NCI-H1436 (cell line): ENCODE measurements at regions not wholly inside any gene's neighbourhood (a gene's known extent, or its start where the extent isn't known, plus 50 kb on each side); places are given as distances from the start of the nearest gene placed in this dataset.

Experiments used
- DNase-seq: peaks from one replicate; lab custom pipeline; 2025; lab: John Stamatoyannopoulos, UW

DNA sequence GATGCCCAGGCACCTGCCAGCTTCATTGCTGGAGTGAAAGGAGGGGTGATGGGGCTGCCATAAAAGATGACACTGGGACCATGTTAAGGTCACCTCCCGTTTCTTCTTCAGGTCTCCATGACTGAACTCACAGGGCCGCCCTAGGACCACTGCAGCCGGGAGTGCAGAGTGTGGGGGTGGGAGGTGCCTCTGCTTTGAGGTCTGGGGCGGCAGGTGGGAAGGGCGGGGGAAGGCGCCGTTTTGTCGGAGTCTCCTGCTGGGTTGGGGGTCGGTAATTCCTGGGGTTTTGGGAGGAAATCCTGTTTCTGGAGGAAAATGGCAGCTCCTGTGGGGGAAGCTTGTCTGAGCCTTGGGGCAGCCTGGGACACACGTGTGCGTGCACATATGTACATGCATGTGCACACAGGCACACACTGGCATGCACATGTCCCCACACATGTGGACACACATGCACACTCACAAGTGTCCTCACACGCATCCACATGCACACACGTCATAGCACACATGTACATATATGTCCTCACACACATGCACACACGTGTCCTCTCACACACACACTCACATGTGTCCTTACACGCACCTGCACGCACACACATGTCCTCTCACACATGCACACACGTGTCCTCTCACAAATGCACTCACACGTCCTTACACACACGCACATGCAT, 990.9 kb downstream of the BRD1 start:
- DNase-seq: no peak

- DNase-seq: no peak
These were observed 991.6 kb downstream of the BRD1 start for GRCh38 chr22:48835857-48836672.

GRCh38 chr22:48835364-48835763, 992.3 kb downstream of the BRD1 start:
- DNase-seq: no peak

GRCh38 chr22:48834404-48834803, 993.3 kb downstream of the BRD1 start:
- no peak for DNase-seq

GRCh38 chr22:48832592-48832991, 995.1 kb downstream of the BRD1 start:
- no peak for DNase-seq

DNA sequence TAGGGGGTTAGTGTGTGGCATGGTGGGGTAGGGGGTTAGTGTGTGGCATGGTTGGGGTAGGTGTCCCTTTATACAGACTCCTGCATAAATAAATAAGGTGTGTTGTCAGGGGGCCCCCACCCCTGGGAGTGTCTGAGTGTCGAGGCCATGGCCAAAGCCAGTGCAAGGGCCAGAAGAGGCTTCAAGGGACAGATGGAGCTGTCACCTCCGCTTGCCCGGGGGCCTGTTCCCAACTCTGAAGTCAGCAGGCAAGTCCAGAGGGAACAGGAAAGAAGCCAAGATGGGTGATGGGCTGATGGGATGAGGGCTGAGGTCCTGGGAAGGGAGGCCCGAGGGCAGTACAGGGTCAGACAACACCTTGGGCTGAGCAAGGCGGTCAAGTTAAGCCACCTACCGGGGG, 997.8 kb downstream of the BRD1 start:
- no peak for DNase-seq

DNA sequence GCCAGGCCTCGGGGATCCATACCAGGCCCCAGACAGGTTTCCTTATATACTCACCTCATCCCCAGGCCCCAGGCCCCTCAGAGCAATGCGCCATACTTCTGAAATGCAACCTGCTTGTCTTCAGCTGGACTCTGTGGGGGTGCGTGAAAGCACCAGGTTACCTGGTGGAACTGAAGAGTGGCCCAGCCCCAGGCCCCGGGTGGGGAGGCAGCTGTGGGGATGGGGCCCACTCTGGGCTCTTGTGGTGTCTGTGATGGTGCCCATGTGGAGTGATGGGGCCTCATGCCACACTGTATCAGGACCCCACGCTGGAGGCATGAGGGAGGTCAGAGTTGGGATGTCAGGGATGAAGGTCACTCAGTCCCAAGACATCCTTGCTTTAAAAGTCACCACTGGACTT, 999.0 kb downstream of the BRD1 start:
- DNase-seq: no peak

GRCh38 chr22:48827904-48828555, 999.6 kb downstream of the BRD1 start:
- no peak for DNase-seq

- DNase-seq: no peak
These were observed 1000.3 kb downstream of the BRD1 start for GRCh38 chr22:48827268-48827846.

- no peak for DNase-seq
These were observed 1001.1 kb downstream of the BRD1 start for GRCh38 chr22:48826546-48826945.

- DNase-seq: no peak
These were observed 1001.7 kb downstream of the BRD1 start for GRCh38 chr22:48825802-48826520.

- peak; percentile 43 for DNase-seq
These were observed 1002.7 kb downstream of the BRD1 start for GRCh38 chr22:48824712-48825651.

DNA sequence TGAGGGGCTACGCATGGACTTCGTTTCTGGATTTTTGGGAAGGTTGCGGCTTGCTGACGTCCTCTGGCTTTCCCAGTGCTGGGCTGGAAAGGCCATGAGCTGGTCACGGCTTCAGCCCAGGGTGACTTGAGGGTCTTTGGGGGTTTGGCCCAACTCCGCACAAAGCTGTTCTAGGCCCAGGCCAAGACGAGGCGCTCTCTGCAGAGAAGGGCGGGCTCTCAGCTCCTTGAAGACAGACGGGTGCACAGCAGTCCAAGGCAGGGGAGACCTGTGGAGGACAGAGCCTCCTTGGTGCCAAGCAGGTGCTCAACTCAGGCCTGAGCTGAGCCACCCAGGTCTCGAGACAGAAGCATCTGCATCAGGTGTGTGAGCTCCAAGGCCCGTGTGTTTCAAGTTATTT, 1003.7 kb downstream of the BRD1 start:
- no peak for DNase-seq

DNA sequence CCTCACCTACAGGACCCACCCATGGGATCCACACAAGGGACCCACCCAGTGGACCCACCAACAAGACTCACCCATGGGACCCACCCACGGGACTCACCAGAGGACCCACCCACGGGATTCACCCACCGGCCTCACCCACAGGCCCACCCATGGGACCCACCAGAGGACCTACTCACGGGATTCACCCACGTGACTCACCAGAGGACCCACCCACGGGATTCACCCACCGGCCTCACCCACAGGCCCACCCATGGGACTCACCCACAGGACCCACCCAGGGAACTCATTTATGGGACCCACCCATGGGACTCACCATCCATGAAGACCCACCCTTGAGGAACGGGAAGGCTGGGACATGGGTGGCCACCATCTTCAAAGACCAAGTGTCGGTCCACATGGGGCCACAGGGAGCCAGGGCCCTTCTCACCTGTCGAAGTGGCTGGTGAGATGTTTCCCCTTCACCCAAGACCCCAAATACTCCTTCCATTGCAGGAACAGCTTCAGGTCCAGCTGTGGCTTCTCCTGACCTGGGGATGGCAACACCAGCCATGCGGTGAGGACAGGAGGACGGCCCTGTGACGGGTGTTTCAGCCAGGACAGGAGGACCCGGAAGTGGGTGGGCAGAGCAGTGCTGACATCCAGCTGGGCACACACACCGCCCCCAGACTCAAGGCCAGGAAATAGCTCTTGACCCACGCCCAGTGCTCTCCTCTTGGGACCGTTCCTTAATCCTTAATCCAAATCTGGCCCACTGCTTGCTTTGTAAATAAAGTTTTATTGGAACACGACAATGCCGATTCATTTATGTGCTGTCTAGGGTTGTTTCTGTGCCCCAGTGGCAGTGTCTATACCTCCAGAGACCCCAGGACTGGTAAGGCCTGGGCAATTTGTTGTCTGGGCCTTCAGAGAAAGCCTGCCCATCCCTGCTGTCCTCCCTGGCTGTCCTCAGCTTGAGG, 1005.1 kb downstream of the BRD1 start:
- DNase-seq: no peak

DNA sequence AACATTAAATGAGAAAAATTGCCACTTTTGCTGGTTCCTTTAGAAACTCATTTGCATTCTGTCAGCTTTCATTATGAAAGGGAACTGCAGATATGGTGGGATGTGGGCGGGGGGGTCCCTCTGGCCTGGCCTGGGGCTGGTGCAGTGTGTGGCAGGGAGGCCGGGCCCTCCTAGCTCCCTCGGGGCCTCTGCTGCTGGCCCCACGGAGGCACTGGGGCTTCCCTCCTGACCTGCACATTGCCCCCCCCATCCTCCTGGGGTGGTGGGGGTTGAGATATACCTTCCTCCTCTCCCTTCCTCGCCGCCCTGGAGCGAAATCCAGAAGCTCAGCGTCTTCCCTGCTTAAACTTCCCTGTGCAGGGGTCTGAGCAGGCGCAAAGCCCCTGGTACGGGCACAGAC, 1005.9 kb downstream of the BRD1 start:
- no peak for DNase-seq

- DNase-seq: no peak
These were observed 1006.4 kb downstream of the BRD1 start for GRCh38 chr22:48821346-48821690.

DNA sequence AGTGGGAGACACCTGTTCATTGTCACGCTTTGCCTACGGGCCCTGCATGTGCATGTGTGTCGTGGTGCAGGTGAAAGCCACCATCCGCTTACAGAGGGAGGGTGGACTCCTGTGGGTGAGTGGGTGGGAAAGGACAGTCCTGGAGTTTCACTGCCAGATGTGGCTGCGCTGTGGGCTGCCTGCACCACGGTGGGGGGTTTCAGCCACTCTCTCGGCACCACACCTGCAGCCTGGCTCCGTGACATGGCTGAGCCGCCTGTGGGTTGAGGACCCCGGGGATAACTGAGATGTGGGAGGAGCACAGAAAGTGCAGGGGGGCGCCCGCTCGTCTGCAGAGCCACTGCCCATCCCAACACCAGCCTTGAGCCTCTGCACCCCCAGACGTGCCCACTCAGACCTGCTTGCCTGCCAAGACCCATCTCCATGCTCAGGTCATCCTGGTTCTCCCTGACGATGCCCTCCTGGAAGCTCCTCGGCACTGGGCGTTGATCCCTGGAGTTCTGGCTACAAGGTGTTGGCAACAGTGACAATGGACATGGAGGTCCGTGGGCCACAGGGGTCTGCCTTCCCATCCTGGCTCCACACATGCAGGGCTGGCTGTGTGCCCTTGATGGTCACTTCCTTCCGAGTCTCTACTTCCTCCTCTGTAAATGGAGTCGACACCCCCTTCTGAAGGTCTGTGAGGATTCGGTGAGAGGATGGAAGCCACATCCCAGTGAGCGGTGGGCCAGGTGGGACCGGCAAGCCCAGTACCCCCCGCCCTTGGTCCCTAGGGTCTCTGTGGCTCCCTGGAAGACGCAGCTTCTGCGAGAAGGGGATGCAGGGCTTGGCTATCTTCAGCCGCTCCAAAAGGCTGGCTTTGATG, 1007.0 kb downstream of the BRD1 start:
- DNase-seq: no peak

GRCh38 chr22:48819961-48820360, 1007.7 kb downstream of the BRD1 start:
- no peak for DNase-seq

DNA sequence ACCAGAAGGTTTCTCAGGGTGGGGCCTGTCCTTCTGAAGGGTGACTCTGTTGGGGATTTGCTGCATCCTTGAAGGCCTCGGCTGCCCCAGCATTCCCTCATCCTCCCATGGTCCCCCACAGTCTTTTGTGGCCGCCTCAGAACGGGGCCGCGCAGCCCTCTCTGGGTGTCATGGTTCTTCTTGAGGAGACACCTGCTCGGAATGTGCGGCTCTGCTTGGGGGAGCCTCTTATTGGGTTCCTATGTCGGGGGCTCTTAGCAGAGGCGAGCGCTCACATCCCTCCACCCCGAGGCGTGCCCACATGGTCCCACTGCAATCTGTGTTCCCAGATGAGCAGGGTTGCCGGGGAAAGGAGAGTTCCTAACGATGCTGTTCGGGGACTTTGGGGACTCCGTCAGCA, 1008.4 kb downstream of the BRD1 start:
- DNase-seq: no peak
